Thyroid gland (tissue), 4 donors: ENCODE measurements at regions not wholly inside any gene's neighbourhood (a gene's known extent, or its start where the extent isn't known, plus 50 kb on each side); places are given as distances from the start of the nearest gene placed in this dataset.
"Not testable (repeated sequence)": the region's sequence is repeated elsewhere in the genome, so short reads cannot be mapped to it uniquely, and the experiment has no call there.

Source experiments
- DNase-seq, 2 donors: peaks; one replicate each; pipeline ENCODE4 v3.0.0-alpha.2; 2019
- H3K27ac ChIP-seq, 3 donors: fragments of 200-600 bp; sonication (generic); 1 replicate in 2 of 3; 2 replicates in 1 of 3; pipeline ENCODE4 v1.5.1; 2016 to 2019; ENCODE audit warnings: mild to moderate bottlenecking in 1 of 3, moderate library complexity in 1 of 3
- H3K27me3 ChIP-seq: fragments of 200-600 bp; sonication (generic); one replicate; pipeline ENCODE4 v1.5.1; 2019
- H3K36me3 ChIP-seq, 2 donors: fragments of 200-600 bp; sonication (generic); one replicate each; pipeline ENCODE4 v1.5.1; 2016 to 2019
- H3K4me1 ChIP-seq, 2 donors: fragments of 200-600 bp; sonication (generic); one replicate each; pipeline ENCODE4 v1.5.1; 2017 to 2019
- H3K4me3 ChIP-seq, 3 donors: fragments of 200-600 bp; sonication (generic); replicated peaks in 1 of 3; 1 replicate in 2 of 3; 2 replicates in 1 of 3; pipeline ENCODE4 v1.5.1; 2016; ENCODE audit warnings: mild to moderate bottlenecking in 1 of 3
- H3K9me3 ChIP-seq: fragments of 200-600 bp; sonication (generic); one replicate; pipeline ENCODE4 v1.5.1; 2017
- POLR2A ChIP-seq, 2 donors: fragments of 450-650 bp; IDR thresholded peaks; one replicate each; pipeline ENCODE4 v1.6.1; 2017; ENCODE audit warnings: antibody characterized with exemption in 2 of 2, mild to moderate bottlenecking in 2 of 2, moderate library complexity in 1 of 2
- WGBS, 2 donors: methylation state at CpG; one replicate each; pipeline ENCODE4 v1.1.5; 2017; 5-methylcytosine and 5-hydroxymethylcytosine counted together
- intact Hi-C: fragments of 100-400 bp; cut with DNase I; formaldehyde crosslinking; loops from one replicate; pipeline ENCODE4 v1.15.1; 2023
- TF ChIP-seq, protein P1 (sequence below), 6 experiments: fragments of 200-600 bp in 3 of 6; fragments of 450-650 bp in 3 of 6; sonication (generic) in 3 of 6; IDR thresholded peaks; one replicate each; pipeline ENCODE4 v1.5.1; 2016 to 2019; ENCODE audit warnings: antibody characterized with exemption in 6 of 6, mild to moderate bottlenecking in 2 of 6, inconsistent platforms in 1 of 6, moderate library complexity in 1 of 6

DNA sequence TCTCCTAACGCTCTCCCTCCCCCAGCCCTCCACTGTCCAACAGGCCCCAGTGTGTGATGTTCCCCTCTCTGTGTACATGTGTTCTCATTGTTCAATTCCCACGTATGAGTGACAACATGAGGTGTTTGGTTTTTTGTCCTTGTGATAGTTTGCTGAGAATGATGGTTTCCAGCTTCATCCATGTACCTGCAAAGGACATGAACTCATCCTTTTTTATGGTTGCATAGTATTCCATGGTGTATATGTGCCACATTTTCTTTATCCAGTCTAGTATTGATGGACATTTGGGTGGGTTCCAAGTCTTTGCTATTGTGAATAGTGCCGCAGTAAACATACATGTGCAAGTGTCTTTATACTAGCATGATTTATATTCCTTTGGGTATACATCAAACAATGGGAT, 347.4 kb downstream of the MAGEE1 start:
- H3K4me1 ChIP-seq, intact Hi-C loops, H3K36me3 ChIP-seq, H3K27me3 ChIP-seq, DNase-seq, H3K4me3 ChIP-seq, H3K9me3 ChIP-seq, H3K27ac ChIP-seq: not testable (repeated sequence)
- 93 to 96% methylated on average over 3 of the region's 3 CpGs for WGBS, 2 donors

DNA sequence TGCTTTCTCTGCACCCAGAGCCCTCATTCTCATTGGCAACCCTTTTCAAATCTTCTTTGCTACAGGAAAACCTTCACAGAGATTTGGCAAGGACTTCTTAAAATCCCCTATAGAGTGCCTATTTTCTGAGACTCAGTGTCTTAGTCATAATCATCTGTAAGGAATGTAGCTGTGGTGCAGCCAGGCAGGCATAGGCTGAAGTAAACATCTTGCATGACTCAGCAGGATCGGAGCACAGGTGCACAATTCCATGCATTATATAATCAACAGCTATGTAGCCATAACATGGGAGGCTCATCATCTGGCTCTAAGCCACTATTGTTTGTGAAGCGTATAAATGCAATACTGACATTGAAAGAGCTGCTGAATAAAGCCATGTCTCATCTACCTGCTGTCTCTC, 368.8 kb downstream of the MAGEE1 start:
- no peaks in the 10 kb centered on the region for H3K36me3 ChIP-seq
- H3K27me3 ChIP-seq, result no peaks in the 10 kb centered on the region
- no peaks in the 10 kb centered on the region for H3K4me1 ChIP-seq
- H3K27ac ChIP-seq, result no peak overlapping the region
- H3K4me3 ChIP-seq, result no peak overlapping the region
- H3K9me3 ChIP-seq, result no peaks in the 10 kb centered on the region
- intact Hi-C loops, result no loop called here
- TF ChIP-seq, protein P1, sequence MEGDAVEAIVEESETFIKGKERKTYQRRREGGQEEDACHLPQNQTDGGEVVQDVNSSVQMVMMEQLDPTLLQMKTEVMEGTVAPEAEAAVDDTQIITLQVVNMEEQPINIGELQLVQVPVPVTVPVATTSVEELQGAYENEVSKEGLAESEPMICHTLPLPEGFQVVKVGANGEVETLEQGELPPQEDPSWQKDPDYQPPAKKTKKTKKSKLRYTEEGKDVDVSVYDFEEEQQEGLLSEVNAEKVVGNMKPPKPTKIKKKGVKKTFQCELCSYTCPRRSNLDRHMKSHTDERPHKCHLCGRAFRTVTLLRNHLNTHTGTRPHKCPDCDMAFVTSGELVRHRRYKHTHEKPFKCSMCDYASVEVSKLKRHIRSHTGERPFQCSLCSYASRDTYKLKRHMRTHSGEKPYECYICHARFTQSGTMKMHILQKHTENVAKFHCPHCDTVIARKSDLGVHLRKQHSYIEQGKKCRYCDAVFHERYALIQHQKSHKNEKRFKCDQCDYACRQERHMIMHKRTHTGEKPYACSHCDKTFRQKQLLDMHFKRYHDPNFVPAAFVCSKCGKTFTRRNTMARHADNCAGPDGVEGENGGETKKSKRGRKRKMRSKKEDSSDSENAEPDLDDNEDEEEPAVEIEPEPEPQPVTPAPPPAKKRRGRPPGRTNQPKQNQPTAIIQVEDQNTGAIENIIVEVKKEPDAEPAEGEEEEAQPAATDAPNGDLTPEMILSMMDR (IDR thresholded peaks at IDR 0.05), result no peak
- no peak for TF ChIP-seq POLR2A (IDR thresholded peaks at IDR 0.05)
- 88 to 94% methylated on average over 1 to 2 of the region's 2 CpGs for WGBS, 2 donors
- no peak for DNase-seq

DNA sequence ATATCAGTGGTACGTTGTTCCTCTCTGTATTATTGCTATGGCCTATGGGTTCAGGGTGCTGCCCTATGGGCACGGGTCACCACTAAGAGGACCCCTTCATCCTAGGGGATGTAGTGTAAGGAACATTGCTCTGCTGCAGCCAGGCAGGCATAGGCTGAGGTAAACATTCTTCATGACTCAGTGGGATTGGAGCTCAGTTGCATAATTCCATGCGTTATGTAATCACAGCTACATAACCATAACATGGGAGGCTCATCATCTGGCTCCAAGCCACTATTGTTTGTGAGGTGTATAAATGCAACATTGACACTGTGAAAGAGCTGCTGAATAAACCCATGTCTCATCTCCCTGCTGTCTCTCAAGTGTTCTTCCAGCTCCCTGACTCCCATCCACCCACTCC, 375.2 kb downstream of the MAGEE1 start:
- H3K4me3 ChIP-seq, result no peak overlapping the region
- H3K27me3 ChIP-seq, result no peaks in the 10 kb centered on the region
- no peaks in the 10 kb centered on the region for H3K9me3 ChIP-seq
- no peak for TF ChIP-seq POLR2A (IDR thresholded peaks at IDR 0.05)
- TF ChIP-seq, protein P1 (IDR thresholded peaks at IDR 0.05), result no peak
- 100% methylated on average over 1 of the region's 3 CpGs for WGBS, 2 donors
- no peaks in the 10 kb centered on the region for H3K4me1 ChIP-seq
- no peaks in the 10 kb centered on the region for H3K36me3 ChIP-seq
- intact Hi-C loops, result no loop called here
- H3K27ac ChIP-seq, result no peak overlapping the region
- no peak for DNase-seq

DNA sequence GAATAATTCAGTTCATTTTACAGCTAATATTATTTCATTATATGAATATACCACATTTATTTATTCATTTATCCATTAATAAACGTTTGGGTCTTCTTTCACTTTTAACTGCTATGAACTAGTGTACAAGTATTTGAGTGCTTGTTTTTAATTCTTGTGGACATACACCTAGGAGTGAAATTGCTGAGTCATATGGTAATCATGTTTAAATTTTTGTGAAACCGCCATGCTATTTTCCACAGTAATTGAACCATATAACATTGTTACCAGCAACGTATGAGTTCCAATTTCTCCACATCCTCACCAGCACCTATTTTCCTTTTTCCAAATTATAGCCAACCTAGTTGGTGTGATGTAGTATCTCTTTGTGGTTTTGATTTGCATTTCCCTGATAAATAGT, 388.2 kb downstream of the MAGEE1 start:
- Histone ChIP-seq H3K27ac (no peak overlapping the region), H3K4me1 (no peaks in the 10 kb centered on the region), H3K27me3 (no peaks in the 10 kb centered on the region), H3K36me3 (no peaks in the 10 kb centered on the region), H3K9me3 (no peaks in the 10 kb centered on the region), H3K4me3 (no peak overlapping the region)
- no peak for DNase-seq
- TF ChIP-seq POLR2A (IDR thresholded peaks at IDR 0.05), result no peak
- TF ChIP-seq, protein P1 (IDR thresholded peaks at IDR 0.05), result no peak
- intact Hi-C loops, result no loop called here
- WGBS, 2 donors, result 89 to 90% methylated on average over 3 of the region's 3 CpGs

DNA sequence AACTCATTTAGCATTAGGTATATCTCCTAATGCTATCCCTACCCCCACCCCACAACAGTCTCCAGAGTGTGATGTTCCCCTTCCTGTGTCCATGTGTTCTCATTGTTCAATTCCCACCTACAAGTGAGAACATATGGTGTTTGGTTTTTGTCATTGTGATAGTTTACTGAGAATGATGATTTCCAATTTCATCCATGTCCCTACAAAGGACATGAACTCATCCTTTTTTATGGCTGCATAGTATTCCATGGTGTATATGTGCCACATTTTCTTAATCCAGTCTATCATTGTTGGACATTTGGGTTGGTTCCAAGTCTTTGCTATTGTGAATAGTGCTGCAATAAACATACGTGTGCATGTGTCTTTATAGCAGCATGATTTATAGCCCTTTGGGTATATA, 389.8 kb downstream of the MAGEE1 start:
- H3K36me3 ChIP-seq, DNase-seq, H3K27ac ChIP-seq, intact Hi-C loops, H3K4me3 ChIP-seq, H3K27me3 ChIP-seq, H3K4me1 ChIP-seq, H3K9me3 ChIP-seq: not testable (repeated sequence)
- no CpG with 5 or more reads among the region's 1 CpG for WGBS, 2 donors

DNA sequence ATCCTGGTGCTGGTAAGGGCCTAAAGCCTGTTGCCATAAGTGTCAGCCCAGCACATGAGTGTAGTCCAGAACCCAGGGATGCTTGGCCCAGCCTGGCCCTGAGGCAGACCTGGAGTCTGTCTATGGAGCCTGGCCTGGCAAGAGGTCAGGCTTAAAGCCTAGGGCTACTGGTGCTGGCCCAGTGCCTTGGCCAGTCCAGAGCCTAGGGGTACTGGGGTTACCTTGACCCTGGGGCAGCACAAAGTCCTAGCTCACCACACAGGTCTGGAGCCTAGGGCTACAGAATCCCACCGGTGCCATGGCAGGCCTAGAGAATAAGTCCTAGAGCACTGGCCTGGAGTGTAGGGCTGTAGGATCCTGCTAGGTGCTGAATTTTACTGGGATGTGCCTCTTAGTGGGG, 393.8 kb downstream of the MAGEE1 start:
- TF ChIP-seq, protein P1 (IDR thresholded peaks at IDR 0.05), result no peak
- TF ChIP-seq POLR2A (IDR thresholded peaks at IDR 0.05), result no peak
- intact Hi-C loops, result no loop called here
- no peak for DNase-seq
- H3K27ac ChIP-seq, result no peak overlapping the region
- 100% methylated on average over 1 of the region's 1 CpG; no CpG with 5 or more reads in 1 of the 2 donors for WGBS, 2 donors
- no peaks in the 10 kb centered on the region for H3K9me3 ChIP-seq
- H3K4me1 ChIP-seq, result no peaks in the 10 kb centered on the region
- H3K27me3 ChIP-seq, result no peaks in the 10 kb centered on the region
- H3K4me3 ChIP-seq, result no peak overlapping the region
- no peaks in the 10 kb centered on the region for H3K36me3 ChIP-seq
